Keratinocyte (primary cell): ENCODE measurements at regions not wholly inside any gene's neighbourhood (a gene's known extent, or its start where the extent isn't known, plus 50 kb on each side); places are given as distances from the start of the nearest gene placed in this dataset.

Source experiments
- EZH2 ChIP-seq: IDR thresholded peaks from one replicate; pipeline ENCODE4 v1.6.1; 2012; ENCODE audit warnings: inconsistent platforms, mild to moderate bottlenecking, low read length, moderate library complexity
- TF ChIP-seq, protein P1 (sequence below), 3 experiments: IDR thresholded peaks in 1 of 3; conservative IDR thresholded peaks in 1 of 3; optimal IDR thresholded peaks in 1 of 3; 2 replicates in 2 of 3; 3 replicates in 1 of 3; pipeline versions ENCODE3 to v1.5.1; 2011; ENCODE audit warnings: low read length in 3 of 3, mild to moderate bottlenecking in 3 of 3, moderate library complexity in 2 of 3, control low read depth in 1 of 3, inconsistent platforms in 1 of 3; ENCODE audit not compliant: insufficient read depth in 2 of 3; ENCODE audit errors: extremely low read depth in 1 of 3

DNA sequence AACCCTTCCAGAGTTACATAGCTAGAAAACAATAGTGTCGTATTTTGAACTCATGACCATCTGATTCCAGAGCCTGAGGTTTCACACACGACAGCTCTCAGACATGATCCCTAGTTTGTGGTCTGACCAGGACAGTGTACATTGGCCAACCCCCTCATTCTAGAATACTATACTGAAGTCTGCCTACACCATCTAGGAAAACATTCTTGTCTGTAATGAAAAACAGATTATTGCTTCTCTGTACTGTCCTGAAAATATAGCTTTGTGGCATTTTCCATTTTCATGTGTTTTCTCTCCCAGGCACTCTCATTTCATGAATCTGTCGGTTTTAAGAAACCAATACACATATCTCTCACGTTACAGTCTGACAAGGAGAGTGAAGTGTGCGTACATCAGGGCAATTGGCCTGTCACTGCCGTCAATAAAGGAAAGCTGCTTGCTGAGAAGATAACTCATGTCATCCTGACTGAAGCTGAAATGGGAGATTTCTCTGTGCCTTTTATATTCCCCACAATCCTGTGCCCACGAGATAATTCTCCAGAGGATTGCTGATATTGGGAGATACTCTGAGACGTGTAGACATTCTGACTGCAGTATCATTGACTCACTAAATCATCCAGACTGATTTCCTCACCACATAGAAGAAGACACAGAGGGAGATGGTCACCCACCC lies 585.6 kb downstream of the PLPP3 start:
- TF ChIP-seq, protein P1, sequence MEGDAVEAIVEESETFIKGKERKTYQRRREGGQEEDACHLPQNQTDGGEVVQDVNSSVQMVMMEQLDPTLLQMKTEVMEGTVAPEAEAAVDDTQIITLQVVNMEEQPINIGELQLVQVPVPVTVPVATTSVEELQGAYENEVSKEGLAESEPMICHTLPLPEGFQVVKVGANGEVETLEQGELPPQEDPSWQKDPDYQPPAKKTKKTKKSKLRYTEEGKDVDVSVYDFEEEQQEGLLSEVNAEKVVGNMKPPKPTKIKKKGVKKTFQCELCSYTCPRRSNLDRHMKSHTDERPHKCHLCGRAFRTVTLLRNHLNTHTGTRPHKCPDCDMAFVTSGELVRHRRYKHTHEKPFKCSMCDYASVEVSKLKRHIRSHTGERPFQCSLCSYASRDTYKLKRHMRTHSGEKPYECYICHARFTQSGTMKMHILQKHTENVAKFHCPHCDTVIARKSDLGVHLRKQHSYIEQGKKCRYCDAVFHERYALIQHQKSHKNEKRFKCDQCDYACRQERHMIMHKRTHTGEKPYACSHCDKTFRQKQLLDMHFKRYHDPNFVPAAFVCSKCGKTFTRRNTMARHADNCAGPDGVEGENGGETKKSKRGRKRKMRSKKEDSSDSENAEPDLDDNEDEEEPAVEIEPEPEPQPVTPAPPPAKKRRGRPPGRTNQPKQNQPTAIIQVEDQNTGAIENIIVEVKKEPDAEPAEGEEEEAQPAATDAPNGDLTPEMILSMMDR (optimal IDR thresholded peaks at IDR 0.05 in 1 of 3, IDR thresholded peaks at IDR 0.05 in 1 of 3, conservative IDR thresholded peaks at IDR 0.05 in 1 of 3; ENCODE audit: extremely low read depth in 1 of 3, insufficient read depth in 2 of 3, low read length in 3 of 3): no peak
- no peak for TF ChIP-seq EZH2
